Osteoblast (primary cell): ENCODE measurements at regions not wholly inside any gene's neighbourhood (a gene's known extent, or its start where the extent isn't known, plus 50 kb on each side); places are given as distances from the start of the nearest gene placed in this dataset.
A peak's percentile ranks its signal among the peaks of the same experiment; 100 is the strongest.

Experiments
- DNase-seq: peaks from one replicate; pipeline ENCODE4 v3.0.0; 2011; ENCODE audit warnings: low spot score, mixed read lengths; ENCODE audit not compliant: insufficient read length; ENCODE audit errors: missing footprints
- H2AFZ ChIP-seq: 2 replicates; pipeline ENCODE4 v1.6.0; 2011; ENCODE audit warnings: mild to moderate bottlenecking, low read length
- H3K27ac ChIP-seq: 2 replicates; pipeline ENCODE4 v1.5.1; 2011; ENCODE audit warnings: mild to moderate bottlenecking, low read depth, low read length, moderate library complexity
- H3K27me3 ChIP-seq: 2 replicates; pipeline ENCODE4 v1.6.0; 2012; ENCODE audit warnings: mild to moderate bottlenecking, control low read depth, inconsistent platforms, low read length, moderate library complexity; ENCODE audit not compliant: insufficient read depth
- H3K36me3 ChIP-seq: 2 replicates; pipeline ENCODE4 v1.5.1; 2011; ENCODE audit warnings: mild to moderate bottlenecking, low read length, control low read depth, moderate library complexity; ENCODE audit not compliant: insufficient read depth
- H3K4me1 ChIP-seq: 2 replicates; pipeline ENCODE4 v1.5.1; 2011; ENCODE audit warnings: mild to moderate bottlenecking, low read length, control low read depth, moderate library complexity; ENCODE audit not compliant: insufficient read depth
- H3K4me2 ChIP-seq: 2 replicates; pipeline ENCODE4 v1.6.0; 2011; ENCODE audit warnings: mild to moderate bottlenecking, low read length; ENCODE audit not compliant: insufficient read depth
- H3K4me3 ChIP-seq: fragments of 200-600 bp; sonication (generic); 3 replicates; pipeline ENCODE4 v1.5.1; 2012; ENCODE audit warnings: mild to moderate bottlenecking, low read length, inconsistent platforms; ENCODE audit not compliant: insufficient read depth
- H3K79me2 ChIP-seq: 2 replicates; pipeline ENCODE4 v1.6.0; 2012; ENCODE audit warnings: mild to moderate bottlenecking, low read length, control low read depth, inconsistent platforms; ENCODE audit not compliant: insufficient read depth
- H3K9me3 ChIP-seq: 2 replicates; pipeline ENCODE4 v1.5.1; 2011; ENCODE audit warnings: low read depth, low read length, control low read depth
- H4K20me1 ChIP-seq: 2 replicates; pipeline ENCODE4 v1.6.0; 2012; ENCODE audit warnings: mild to moderate bottlenecking, low read length, control low read depth; ENCODE audit not compliant: insufficient read depth
- CTCF ChIP-seq: IDR thresholded peaks from 2 replicates; pipeline ENCODE4 v1.5.1; 2011; ENCODE audit warnings: mild to moderate bottlenecking, low read depth, low read length, moderate library complexity; ENCODE audit errors: extremely low read depth

- Histone ChIP-seq H3K36me3 (no peaks in the 10 kb centered on the region), H3K4me1 (no peaks in the 10 kb centered on the region), H3K27ac (no peak overlapping the region), H3K9me3 (no peaks in the 10 kb centered on the region), H3K79me2 (no peaks in the 10 kb centered on the region), H3K4me3 (no peak overlapping the region), H2AFZ (no peak overlapping the region), H4K20me1 (no peaks in the 10 kb centered on the region), H3K4me2 (no peak overlapping the region), H3K27me3 (no peaks in the 10 kb centered on the region)
- DNase-seq, result no peak
- no peak for TF ChIP-seq CTCF
These were observed 151.7 kb upstream of the OLIG3 start for GRCh38 chr6:137645850-137646249.

- H3K79me2 ChIP-seq, result no peaks in the 10 kb centered on the region
- no peak overlapping the region for H3K4me2 ChIP-seq
- no peaks in the 10 kb centered on the region for H3K27me3 ChIP-seq
- no peaks in the 10 kb centered on the region for H4K20me1 ChIP-seq
- no peaks in the 10 kb centered on the region for H3K36me3 ChIP-seq
- no peak for DNase-seq
- no peaks in the 10 kb centered on the region for H3K4me1 ChIP-seq
- no peaks in the 10 kb centered on the region for H3K9me3 ChIP-seq
- H3K27ac ChIP-seq, result no peak overlapping the region
- no peak for TF ChIP-seq CTCF
- no peak overlapping the region for H3K4me3 ChIP-seq
- H2AFZ ChIP-seq, result no peak overlapping the region
These were observed 152.3 kb upstream of the OLIG3 start for GRCh38 chr6:137646484-137646883.

- Histone ChIP-seq H4K20me1 (no peaks in the 10 kb centered on the region), H2AFZ (no peak overlapping the region), H3K4me2 (no peak overlapping the region), H3K9me3 (no peaks in the 10 kb centered on the region), H3K27ac (no peak overlapping the region), H3K36me3 (no peaks in the 10 kb centered on the region), H3K27me3 (no peaks in the 10 kb centered on the region), H3K4me3 (no peak overlapping the region), H3K4me1 (no peaks in the 10 kb centered on the region), H3K79me2 (no peaks in the 10 kb centered on the region)
- peak; percentile 53 for DNase-seq
- no peak for TF ChIP-seq CTCF
These were observed 153.7 kb upstream of the OLIG3 start for GRCh38 chr6:137647762-137648447.

GRCh38 chr6:137650720-137651119, 156.5 kb upstream of the OLIG3 start:
- H3K4me3 ChIP-seq, result no peak overlapping the region
- no peaks in the 10 kb centered on the region for H3K79me2 ChIP-seq
- H3K9me3 ChIP-seq, result no peaks in the 10 kb centered on the region

More at GRCh38 chr6:137650720-137651119, 156.5 kb upstream of the OLIG3 start:
- Histone ChIP-seq H3K27ac (no peak overlapping the region), H3K27me3 (no peaks in the 10 kb centered on the region), H4K20me1 (no peaks in the 10 kb centered on the region), H3K4me1 (no peaks in the 10 kb centered on the region), H2AFZ (no peak overlapping the region), H3K36me3 (no peaks in the 10 kb centered on the region), H3K4me2 (no peak overlapping the region)
- no peak for DNase-seq
- TF ChIP-seq CTCF, result no peak
